ENCODE measurements at regions not wholly inside any gene's neighbourhood (a gene's known extent, or its start where the extent isn't known, plus 50 kb on each side); places are given as distances from the start of the nearest gene placed in this dataset.
A peak's percentile ranks its signal among the peaks of the same experiment; 100 is the strongest.

GRCh38 chr10:118246332-118247295 is 95.5 kb downstream of the FAM204A start:
- DNase-seq (ENCODE audit: low spot score): no peak

GRCh38 chr10:118243907-118244306 is 98.2 kb downstream of the FAM204A start:
- DNase-seq (ENCODE audit: low spot score): no peak

GRCh38 chr10:118241229-118242137 is 100.6 kb downstream of the FAM204A start:
- DNase-seq (ENCODE audit: low spot score): peak; percentile 59

- no peak for DNase-seq (ENCODE audit: low spot score)
Observed at GRCh38 chr10:118239236-118239630, 102.9 kb downstream of the FAM204A start.

- DNase-seq (ENCODE audit: low spot score): no peak
Observed at GRCh38 chr10:118238573-118239235, 103.4 kb downstream of the FAM204A start.

- no peak for DNase-seq (ENCODE audit: low spot score)
Observed at GRCh38 chr10:118237930-118238329, 104.2 kb downstream of the FAM204A start.

GRCh38 chr10:118234683-118235082 is 107.4 kb downstream of the FAM204A start:
- DNase-seq (ENCODE audit: low spot score): no peak

- DNase-seq (ENCODE audit: low spot score): no peak
Observed at GRCh38 chr10:118220346-118220850, 121.7 kb downstream of the FAM204A start.

GRCh38 chr10:118218562-118218961 is 123.6 kb downstream of the FAM204A start:
- no peak for DNase-seq (ENCODE audit: low spot score)

GRCh38 chr10:118216571-118217170 is 125.5 kb downstream of the FAM204A start:
- no peak for DNase-seq (ENCODE audit: low spot score)

GRCh38 chr10:118216020-118216419 is 126.1 kb downstream of the FAM204A start:
- DNase-seq (ENCODE audit: low spot score): no peak

- no peak for DNase-seq (ENCODE audit: low spot score)
Observed at GRCh38 chr10:118214776-118215175, 127.3 kb downstream of the FAM204A start.

GRCh38 chr10:118213436-118213835 is 128.7 kb downstream of the FAM204A start:
- DNase-seq (ENCODE audit: low spot score): no peak

- DNase-seq (ENCODE audit: low spot score): no peak
Observed at GRCh38 chr10:118210276-118210675, 131.8 kb downstream of the FAM204A start.

GRCh38 chr10:118209215-118209614 is 132.9 kb downstream of the FAM204A start:
- no peak for DNase-seq (ENCODE audit: low spot score)

- DNase-seq (ENCODE audit: low spot score): no peak
Observed at GRCh38 chr10:118207470-118208007, 134.6 kb downstream of the FAM204A start.

- no peak for DNase-seq (ENCODE audit: low spot score)
Observed at GRCh38 chr10:118204292-118204943, 137.7 kb downstream of the FAM204A start.

- no peak for DNase-seq (ENCODE audit: low spot score)
Observed at GRCh38 chr10:118203461-118203860, 138.7 kb downstream of the FAM204A start.

GRCh38 chr10:118195729-118196128 is 146.4 kb downstream of the FAM204A start:
- DNase-seq (ENCODE audit: low spot score): no peak

GRCh38 chr10:118193642-118194041 is 146.9 kb upstream of the RAB11FIP2 start:
- no peak for DNase-seq (ENCODE audit: low spot score)

GRCh38 chr10:118181021-118181420 is 134.3 kb upstream of the RAB11FIP2 start:
- no peak for DNase-seq (ENCODE audit: low spot score)
